Epithelial cell of esophagus (primary cell): ENCODE measurements at regions not wholly inside any gene's neighbourhood (a gene's known extent, or its start where the extent isn't known, plus 50 kb on each side); places are given as distances from the start of the nearest gene placed in this dataset.
"Not testable (repeated sequence)": the region's sequence is repeated elsewhere in the genome, so short reads cannot be mapped to it uniquely, and the experiment has no call there.

Experiments used
- DNase-seq: peaks from one replicate; pipeline ENCODE4 v3.0.0; 2010; ENCODE audit warnings: low read depth
- H3K4me3 ChIP-seq: 2 replicates; pipeline ENCODE4 v1.5.1; 2011; ENCODE audit warnings: mild to moderate bottlenecking, low read length, control low read depth
- CTCF ChIP-seq: IDR thresholded peaks from 2 replicates; pipeline ENCODE4 v1.5.1; 2011; ENCODE audit warnings: low read depth, mild to moderate bottlenecking, low read length, control low read depth, inconsistent platforms; ENCODE audit not compliant: insufficient read depth; ENCODE audit errors: missing control alignments

GRCh38 chr9:87040410-87041009 is 93.2 kb upstream of the GAS1 start:
- no peak for DNase-seq
- no peak for TF ChIP-seq CTCF
- H3K4me3 ChIP-seq = no peak overlapping the region

- not testable (repeated sequence) for DNase-seq, H3K4me3 ChIP-seq
Observed at GRCh38 chr9:87041553-87042235, 94.4 kb upstream of the GAS1 start.

GRCh38 chr9:87049929-87050608 is 102.8 kb upstream of the GAS1 start:
- not testable (repeated sequence) for DNase-seq, H3K4me3 ChIP-seq

- no peak for TF ChIP-seq CTCF
- peak; percentile 16 for DNase-seq
- H3K4me3 ChIP-seq = no peak overlapping the region
Observed at GRCh38 chr9:87054999-87055686, 107.8 kb upstream of the GAS1 start.

- H3K4me3 ChIP-seq = no peak overlapping the region
- no peak for TF ChIP-seq CTCF
- no peak for DNase-seq
Observed at GRCh38 chr9:87059772-87060171, 112.5 kb upstream of the GAS1 start.

DNA sequence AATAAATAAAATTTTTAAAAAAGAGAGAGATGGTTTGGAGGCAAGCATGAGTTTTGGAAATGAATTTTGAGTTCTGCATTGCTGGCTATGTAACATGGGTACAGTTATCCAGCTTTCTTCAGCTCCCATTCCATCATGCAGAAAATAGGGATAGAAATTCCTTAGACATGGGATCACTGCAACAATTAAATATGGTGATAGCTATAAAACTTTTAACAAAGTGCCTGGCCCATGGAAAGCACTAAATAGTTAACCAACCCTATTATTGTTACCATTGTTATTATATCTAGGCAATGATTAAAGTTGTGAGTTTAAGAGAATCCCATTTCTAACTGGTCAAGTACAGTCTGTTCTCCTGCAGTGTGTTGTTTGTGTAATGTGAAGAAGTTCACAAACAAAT is 115.4 kb upstream of the GAS1 start:
- no peak for TF ChIP-seq CTCF
- H3K4me3 ChIP-seq = no peak overlapping the region
- no peak for DNase-seq

DNA sequence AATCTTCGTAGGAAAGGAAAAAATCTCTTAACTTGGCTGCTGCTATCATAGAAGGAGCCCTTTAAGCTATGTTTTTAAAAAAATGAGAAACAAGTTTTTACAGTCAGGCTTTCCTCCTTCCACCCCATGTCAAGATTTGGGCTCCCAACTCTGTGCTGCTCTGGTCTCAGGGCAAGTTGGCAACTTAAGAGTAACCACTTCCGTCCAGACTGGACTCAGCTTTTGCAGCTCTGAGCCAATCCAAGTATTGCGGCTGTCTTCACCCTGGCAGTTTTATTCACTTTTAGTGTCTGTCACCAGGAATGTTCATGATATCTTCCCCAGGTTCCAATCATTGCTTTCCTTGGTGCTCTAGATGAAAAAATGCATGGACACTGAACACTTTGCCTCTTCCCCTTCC is 115.9 kb upstream of the GAS1 start:
- H3K4me3 ChIP-seq = no peak overlapping the region
- TF ChIP-seq CTCF = no peak
- DNase-seq = no peak
